ENCODE measurements at regions not wholly inside any gene's neighbourhood (a gene's known extent, or its start where the extent isn't known, plus 50 kb on each side); places are given as distances from the start of the nearest gene placed in this dataset.

DNA sequence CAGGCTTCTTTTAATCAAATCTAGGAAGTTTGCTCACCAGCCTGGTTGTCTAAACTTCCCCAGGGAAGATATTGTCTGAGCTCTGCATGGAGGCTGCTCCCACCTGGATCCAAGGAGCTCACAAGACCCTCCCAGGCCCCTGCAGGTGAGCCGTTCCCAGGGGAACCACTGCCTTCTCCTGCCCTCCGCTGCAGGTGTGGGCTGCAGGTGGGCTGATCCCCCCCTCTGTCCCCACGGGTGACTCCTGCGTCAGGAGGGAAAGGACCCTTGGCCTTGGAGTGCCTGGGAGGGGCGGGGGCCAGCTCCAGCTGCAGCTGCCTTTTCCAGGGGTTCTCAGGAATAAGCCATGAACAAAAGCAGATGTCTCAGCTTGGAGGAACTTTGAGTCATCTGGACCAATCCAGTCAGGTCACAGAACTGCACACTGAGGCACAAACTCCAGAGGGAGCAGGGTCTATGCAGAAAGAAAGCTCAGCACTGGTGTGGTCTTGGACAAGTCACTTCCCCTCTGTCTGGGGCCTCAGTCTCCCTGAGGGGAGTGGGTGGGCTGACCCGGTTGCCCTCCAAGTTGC, 246.6 kb upstream of the RTL1 start:
- TF ChIP-seq, protein P1, sequence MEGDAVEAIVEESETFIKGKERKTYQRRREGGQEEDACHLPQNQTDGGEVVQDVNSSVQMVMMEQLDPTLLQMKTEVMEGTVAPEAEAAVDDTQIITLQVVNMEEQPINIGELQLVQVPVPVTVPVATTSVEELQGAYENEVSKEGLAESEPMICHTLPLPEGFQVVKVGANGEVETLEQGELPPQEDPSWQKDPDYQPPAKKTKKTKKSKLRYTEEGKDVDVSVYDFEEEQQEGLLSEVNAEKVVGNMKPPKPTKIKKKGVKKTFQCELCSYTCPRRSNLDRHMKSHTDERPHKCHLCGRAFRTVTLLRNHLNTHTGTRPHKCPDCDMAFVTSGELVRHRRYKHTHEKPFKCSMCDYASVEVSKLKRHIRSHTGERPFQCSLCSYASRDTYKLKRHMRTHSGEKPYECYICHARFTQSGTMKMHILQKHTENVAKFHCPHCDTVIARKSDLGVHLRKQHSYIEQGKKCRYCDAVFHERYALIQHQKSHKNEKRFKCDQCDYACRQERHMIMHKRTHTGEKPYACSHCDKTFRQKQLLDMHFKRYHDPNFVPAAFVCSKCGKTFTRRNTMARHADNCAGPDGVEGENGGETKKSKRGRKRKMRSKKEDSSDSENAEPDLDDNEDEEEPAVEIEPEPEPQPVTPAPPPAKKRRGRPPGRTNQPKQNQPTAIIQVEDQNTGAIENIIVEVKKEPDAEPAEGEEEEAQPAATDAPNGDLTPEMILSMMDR (IDR thresholded peaks at IDR 0.05; ENCODE audit: poor library complexity, severe bottlenecking) = no peak
- TF ChIP-seq POLR2AphosphoS5 (IDR thresholded peaks at IDR 0.05) = no peak
- no peak for TF ChIP-seq TAF1 (IDR thresholded peaks at IDR 0.05; ENCODE audit: low read depth)
- TF ChIP-seq EZH2 (IDR thresholded peaks at IDR 0.05; ENCODE audit: borderline replicate concordance, insufficient read depth, low read length, poor library complexity, severe bottlenecking) = no peak
- TF ChIP-seq EP300 (conservative IDR thresholded peaks at IDR 0.05; ENCODE audit: poor library complexity, severe bottlenecking) = no peak
- TF ChIP-seq RAD21 (conservative IDR thresholded peaks at IDR 0.05) = no peak
- TF ChIP-seq, protein P2, sequence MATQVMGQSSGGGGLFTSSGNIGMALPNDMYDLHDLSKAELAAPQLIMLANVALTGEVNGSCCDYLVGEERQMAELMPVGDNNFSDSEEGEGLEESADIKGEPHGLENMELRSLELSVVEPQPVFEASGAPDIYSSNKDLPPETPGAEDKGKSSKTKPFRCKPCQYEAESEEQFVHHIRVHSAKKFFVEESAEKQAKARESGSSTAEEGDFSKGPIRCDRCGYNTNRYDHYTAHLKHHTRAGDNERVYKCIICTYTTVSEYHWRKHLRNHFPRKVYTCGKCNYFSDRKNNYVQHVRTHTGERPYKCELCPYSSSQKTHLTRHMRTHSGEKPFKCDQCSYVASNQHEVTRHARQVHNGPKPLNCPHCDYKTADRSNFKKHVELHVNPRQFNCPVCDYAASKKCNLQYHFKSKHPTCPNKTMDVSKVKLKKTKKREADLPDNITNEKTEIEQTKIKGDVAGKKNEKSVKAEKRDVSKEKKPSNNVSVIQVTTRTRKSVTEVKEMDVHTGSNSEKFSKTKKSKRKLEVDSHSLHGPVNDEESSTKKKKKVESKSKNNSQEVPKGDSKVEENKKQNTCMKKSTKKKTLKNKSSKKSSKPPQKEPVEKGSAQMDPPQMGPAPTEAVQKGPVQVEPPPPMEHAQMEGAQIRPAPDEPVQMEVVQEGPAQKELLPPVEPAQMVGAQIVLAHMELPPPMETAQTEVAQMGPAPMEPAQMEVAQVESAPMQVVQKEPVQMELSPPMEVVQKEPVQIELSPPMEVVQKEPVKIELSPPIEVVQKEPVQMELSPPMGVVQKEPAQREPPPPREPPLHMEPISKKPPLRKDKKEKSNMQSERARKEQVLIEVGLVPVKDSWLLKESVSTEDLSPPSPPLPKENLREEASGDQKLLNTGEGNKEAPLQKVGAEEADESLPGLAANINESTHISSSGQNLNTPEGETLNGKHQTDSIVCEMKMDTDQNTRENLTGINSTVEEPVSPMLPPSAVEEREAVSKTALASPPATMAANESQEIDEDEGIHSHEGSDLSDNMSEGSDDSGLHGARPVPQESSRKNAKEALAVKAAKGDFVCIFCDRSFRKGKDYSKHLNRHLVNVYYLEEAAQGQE (IDR thresholded peaks at IDR 0.05; ENCODE audit: borderline replicate concordance) = no peak

Data from neural cell (in vitro differentiated cells).